Heart right ventricle (tissue), 16 donors: ENCODE measurements at regions not wholly inside any gene's neighbourhood (a gene's known extent, or its start where the extent isn't known, plus 50 kb on each side); places are given as distances from the start of the nearest gene placed in this dataset.
"Not testable (repeated sequence)": the region's sequence is repeated elsewhere in the genome, so short reads cannot be mapped to it uniquely, and the experiment has no call there.

Experiments used
- ATAC-seq, 8 donors: fragments of 200-7000 bp; cut with Tn5 transposase; one replicate each; pipeline ENCODE4 v1.9.1; 2020; ENCODE audit warnings: mild to moderate bottlenecking in 8 of 8, moderate library complexity in 8 of 8, moderate number of reproducible peaks in 1 of 8
- DNase-seq, 2 donors: peaks; one replicate each; pipeline ENCODE4 v3.0.0-alpha.2; 2020
- H3K27ac ChIP-seq, 10 donors: fragments of 200-600 bp; sonication (generic) in 2 of 10; one replicate each; pipeline versions ENCODE4 v1.5.0 to v1.8.0; 2020 to 2022; ENCODE audit warnings: mild to moderate bottlenecking in 3 of 10
- H3K27me3 ChIP-seq, 7 donors: fragments of 200-600 bp; one replicate each; pipeline ENCODE4 v1.8.0; 2021 to 2022; ENCODE audit warnings: mild to moderate bottlenecking in 2 of 7
- H3K36me3 ChIP-seq, 9 donors: fragments of 200-600 bp; sonication (generic) in 1 of 9; one replicate each; pipeline versions ENCODE4 v1.5.0 to v1.8.0; 2020 to 2022; ENCODE audit warnings: mild to moderate bottlenecking in 2 of 9
- H3K4me1 ChIP-seq, 9 donors: fragments of 200-600 bp; sonication (generic) in 1 of 9; one replicate each; pipeline versions ENCODE4 v1.5.0 to v1.8.0; 2020 to 2022; ENCODE audit warnings: mild to moderate bottlenecking in 4 of 9
- H3K4me3 ChIP-seq, 10 donors: fragments of 200-600 bp; sonication (generic) in 2 of 10; one replicate each; pipeline versions ENCODE4 v1.5.0 to v1.8.0; 2020 to 2022; ENCODE audit warnings: mild to moderate bottlenecking in 7 of 10, moderate library complexity in 2 of 10
- H3K9me3 ChIP-seq, 11 donors: fragments of 200-600 bp in 10 of 11; sonication (generic) in 2 of 11; one replicate each; pipeline versions ENCODE4 v1.5.0 to v1.8.0; 2013 to 2022; ENCODE audit warnings: mild to moderate bottlenecking in 2 of 11, control low read depth in 1 of 11, moderate library complexity in 1 of 11
- WGBS, 2 donors: extraction: QIAGEN DNeasy Blood & Tissue Kit; methylation state at CpG; one replicate each; pipeline ENCODE4 v1.1.7; 2013; ENCODE audit warnings: inconsistent platforms in 1 of 2; 5-methylcytosine and 5-hydroxymethylcytosine counted together
- intact Hi-C, 10 donors: fragments of 100-400 bp; cut with DNase I; formaldehyde crosslinking; loops; one replicate each; pipeline versions ENCODE4 v1.11.1 to v1.14.2; 2022
- TF ChIP-seq, protein P1 (sequence below), 9 donors: fragments of 200-600 bp; sonication (generic) in 2 of 9; IDR thresholded peaks; one replicate each; pipeline versions ENCODE4 v1.5.0 to v1.8.0; 2021 to 2022; ENCODE audit warnings: antibody characterized with exemption in 9 of 9, mild to moderate bottlenecking in 5 of 9, moderate library complexity in 1 of 9
- donor health status: Arrhythmogenic right ventricular cardiomyopathy.
- donor health status: ischemic (EF 13 %, LVEDD 7.1; RV severe dilation, severe dysfunction).
- donor health status: healthy with polysubstance abuse.
- donor health status: DM: no; HTN: yes; CAD: no.
- donor health status: DM: no; HTN: no; CAD: no.
- donor health status: ischemic (EF 25% LVEDD 6.9; RV normal size, moderate dysfunction).
- donor health status: ischemic (EF 25% LVEDD 5.7; RV mildly dilated, moderate dysfunction).
- donor health status: healthy.
- donor health status: DM: yes; HTN: yes; CAD: no.
- donor health status: Ischemic cardiomyopathy.
- donor health status: ischemic (EF 35%, LVEDD 5.7; RV mildly dilated, moderate dysfunction).
- donor health status: nonischemic (EF 11% LVEDD 7.7; RV severe dilation, severe dysfunction).
- donor health status: DM: yes; HTN: yes; CAD: no.
- donor health status: PGD.
- donor health status: ischemic (EF 29% LVEDD 5.4; RV normal size, mild dysfunction).
- donor health status: nonischemic (EF 23%, LVEDD 6.1; RV moderate dilation, normal function).

DNA sequence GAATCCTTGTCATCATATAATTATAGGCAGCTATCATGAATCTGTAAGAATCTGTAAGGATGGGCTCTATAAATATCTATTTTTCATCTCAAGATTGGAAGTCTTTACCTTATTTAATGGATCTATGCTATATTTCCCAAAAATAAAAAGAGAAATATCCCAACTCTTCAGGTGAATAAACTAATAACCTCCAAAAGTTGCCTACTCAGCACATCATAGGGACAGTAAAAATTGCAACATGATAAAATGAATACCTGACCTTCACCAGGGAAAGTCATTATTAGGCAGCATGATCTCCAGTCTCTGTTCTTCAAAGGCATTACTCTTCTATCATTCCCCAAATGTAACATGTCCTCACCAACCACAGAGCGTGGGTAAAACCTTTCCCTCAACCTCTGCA, 277.3 kb downstream of the RAB38 start:
- no peak overlapping the region for H3K4me3 ChIP-seq
- TF ChIP-seq, protein P1, sequence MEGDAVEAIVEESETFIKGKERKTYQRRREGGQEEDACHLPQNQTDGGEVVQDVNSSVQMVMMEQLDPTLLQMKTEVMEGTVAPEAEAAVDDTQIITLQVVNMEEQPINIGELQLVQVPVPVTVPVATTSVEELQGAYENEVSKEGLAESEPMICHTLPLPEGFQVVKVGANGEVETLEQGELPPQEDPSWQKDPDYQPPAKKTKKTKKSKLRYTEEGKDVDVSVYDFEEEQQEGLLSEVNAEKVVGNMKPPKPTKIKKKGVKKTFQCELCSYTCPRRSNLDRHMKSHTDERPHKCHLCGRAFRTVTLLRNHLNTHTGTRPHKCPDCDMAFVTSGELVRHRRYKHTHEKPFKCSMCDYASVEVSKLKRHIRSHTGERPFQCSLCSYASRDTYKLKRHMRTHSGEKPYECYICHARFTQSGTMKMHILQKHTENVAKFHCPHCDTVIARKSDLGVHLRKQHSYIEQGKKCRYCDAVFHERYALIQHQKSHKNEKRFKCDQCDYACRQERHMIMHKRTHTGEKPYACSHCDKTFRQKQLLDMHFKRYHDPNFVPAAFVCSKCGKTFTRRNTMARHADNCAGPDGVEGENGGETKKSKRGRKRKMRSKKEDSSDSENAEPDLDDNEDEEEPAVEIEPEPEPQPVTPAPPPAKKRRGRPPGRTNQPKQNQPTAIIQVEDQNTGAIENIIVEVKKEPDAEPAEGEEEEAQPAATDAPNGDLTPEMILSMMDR (IDR thresholded peaks at IDR 0.05): no peak
- intact Hi-C loops: no loop called here
- no peaks in the 10 kb centered on the region for H3K9me3 ChIP-seq
- H3K36me3 ChIP-seq: no peaks in the 10 kb centered on the region
- ATAC-seq (no peak), DNase-seq (no peak)
- no peak overlapping the region for H3K27ac ChIP-seq
- H3K27me3 ChIP-seq: peaks cover 0 to 6% (median 0%) of the 10 kb centered on the region in 7 donors
- no peaks in the 10 kb centered on the region for H3K4me1 ChIP-seq
- 82 to 83% methylated on average over 1 of the region's 1 CpG for WGBS, 2 donors

DNA sequence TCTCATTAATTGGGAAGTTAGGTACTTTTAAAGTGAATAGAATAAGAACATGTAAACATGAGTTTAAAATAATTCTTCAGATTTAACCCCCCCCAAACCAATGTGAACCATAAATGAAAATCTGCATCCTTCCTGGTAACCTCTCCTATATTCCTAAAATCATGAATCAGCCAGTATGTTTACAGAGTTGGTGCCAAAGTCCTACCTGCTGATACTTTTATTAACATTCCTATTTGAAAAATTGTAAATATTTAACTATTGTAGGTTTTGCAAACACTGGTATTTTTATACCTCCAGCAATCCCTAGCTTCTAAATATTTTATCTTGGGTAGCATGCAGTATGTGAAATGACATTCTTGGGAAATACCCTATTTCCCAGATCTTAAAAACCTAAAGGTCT, 278.2 kb downstream of the RAB38 start:
- ATAC-seq (no peak), DNase-seq (no peak)
- Histone ChIP-seq H3K9me3 (no peaks in the 10 kb centered on the region), H3K36me3 (no peaks in the 10 kb centered on the region), H3K4me1 (no peaks in the 10 kb centered on the region), H3K4me3 (no peak overlapping the region), H3K27ac (no peak overlapping the region), H3K27me3 (peaks cover 0 to 6% (median 0%) of the 10 kb centered on the region in 7 donors)
- TF ChIP-seq, protein P1 (IDR thresholded peaks at IDR 0.05): no peak
- intact Hi-C loops: no loop called here

DNA sequence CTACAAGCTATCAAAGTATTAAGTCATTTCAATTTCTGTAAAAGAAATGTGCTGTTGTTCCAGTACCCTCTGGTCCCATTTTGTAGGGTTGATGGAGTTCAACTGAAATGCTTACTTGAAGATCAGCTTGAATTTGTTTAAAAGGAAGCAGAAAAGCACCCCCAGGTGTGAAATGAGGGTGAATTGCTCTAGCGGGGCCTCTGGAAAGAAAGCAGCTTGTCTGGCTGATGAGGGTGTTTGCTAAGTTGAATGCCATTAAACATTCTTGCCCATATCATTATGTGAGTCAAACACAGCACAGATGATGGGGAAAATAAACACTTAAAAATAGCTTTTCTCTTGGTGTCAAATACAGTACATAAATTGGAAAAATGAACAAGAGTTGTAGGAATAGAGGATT, 280.3 kb downstream of the RAB38 start:
- Histone ChIP-seq H3K27ac (no peak overlapping the region), H3K4me3 (no peak overlapping the region), H3K36me3 (no peaks in the 10 kb centered on the region), H3K4me1 (no peaks in the 10 kb centered on the region), H3K9me3 (no peaks in the 10 kb centered on the region), H3K27me3 (peaks cover 0 to 6% (median 0%) of the 10 kb centered on the region in 7 donors)
- TF ChIP-seq, protein P1 (IDR thresholded peaks at IDR 0.05): no peak
- ATAC-seq (no peak), DNase-seq (no peak)
- intact Hi-C loops: no loop called here
- 66 to 67% methylated on average over 1 of the region's 1 CpG for WGBS, 2 donors

DNA sequence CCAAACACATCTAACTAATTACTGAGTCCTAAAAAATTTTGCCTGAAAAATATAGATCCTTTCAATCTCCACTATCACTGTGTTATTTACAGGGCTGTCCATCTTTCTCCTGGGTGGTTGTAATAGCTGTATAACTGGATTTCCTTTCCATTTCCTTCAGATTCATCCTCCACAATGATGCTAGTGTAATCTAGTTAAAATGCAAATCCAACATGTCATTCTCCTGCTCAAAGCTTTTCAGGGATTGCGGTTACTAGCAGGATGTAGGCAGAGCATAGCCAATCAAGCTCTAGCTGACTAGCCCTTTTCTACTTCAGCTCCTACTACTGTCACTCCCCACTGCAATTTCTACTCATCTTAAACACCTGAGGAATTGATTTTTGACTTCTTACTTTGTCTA, 283.0 kb downstream of the RAB38 start:
- peaks cover 0 to 6% (median 0%) of the 10 kb centered on the region in 7 donors for H3K27me3 ChIP-seq
- no peak overlapping the region for H3K27ac ChIP-seq
- WGBS, 2 donors: 70 to 89% methylated on average over 1 of the region's 1 CpG
- no peaks in the 10 kb centered on the region for H3K9me3 ChIP-seq
- intact Hi-C loops: no loop called here
- no peaks in the 10 kb centered on the region for H3K4me1 ChIP-seq
- ATAC-seq: no peak
- no peaks in the 10 kb centered on the region for H3K36me3 ChIP-seq
- DNase-seq: no peak
- H3K4me3 ChIP-seq: no peak overlapping the region
- TF ChIP-seq, protein P1 (IDR thresholded peaks at IDR 0.05): no peak

DNA sequence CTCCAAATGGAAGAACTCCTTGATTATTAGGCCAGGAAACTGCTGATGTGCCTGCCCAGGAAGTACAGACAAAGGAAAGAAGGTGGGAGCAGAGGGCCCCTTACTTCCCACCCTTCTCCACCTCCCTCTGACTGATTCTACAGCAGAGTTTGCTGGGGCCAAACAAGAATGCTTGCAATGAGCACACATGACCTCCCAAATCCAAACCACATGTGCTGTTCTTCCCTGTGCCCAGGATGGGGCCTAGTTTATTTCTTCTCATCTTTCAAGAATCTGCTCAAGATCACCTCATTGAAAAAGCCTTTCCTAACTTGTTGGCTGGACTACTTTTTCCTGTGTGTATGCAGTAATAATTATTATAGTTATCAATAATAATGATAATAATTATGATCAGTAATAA, 286.1 kb downstream of the RAB38 start:
- TF ChIP-seq, protein P1 (IDR thresholded peaks at IDR 0.05): no peak
- ATAC-seq (no peak), DNase-seq (no peak)
- H3K27me3 ChIP-seq: no peaks in the 10 kb centered on the region
- no peak overlapping the region for H3K27ac ChIP-seq
- H3K9me3 ChIP-seq: no peaks in the 10 kb centered on the region
- H3K4me1 ChIP-seq: no peaks in the 10 kb centered on the region
- no peak overlapping the region for H3K4me3 ChIP-seq
- intact Hi-C loops: no loop called here
- no peaks in the 10 kb centered on the region for H3K36me3 ChIP-seq

DNA sequence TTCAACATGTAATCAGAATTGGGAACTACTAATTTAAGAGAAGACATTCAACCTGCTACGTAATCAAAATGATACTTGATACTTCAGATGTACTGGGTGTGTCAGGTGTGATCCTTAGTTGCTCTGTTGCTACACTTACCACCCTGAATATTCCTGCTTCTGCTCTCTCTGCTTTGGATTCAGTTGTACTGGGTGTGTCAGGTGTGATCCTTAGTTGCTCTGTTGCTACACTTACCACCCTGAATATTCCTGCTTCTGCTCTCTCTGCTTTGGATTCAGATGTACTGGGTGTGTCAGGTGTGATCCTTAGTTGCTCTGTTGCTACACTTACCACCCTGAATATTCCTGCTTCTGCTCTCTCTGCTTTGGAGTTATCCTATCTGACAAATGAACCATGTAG, 290.2 kb downstream of the RAB38 start:
- WGBS, 2 donors: 92 to 94% methylated on average over 1 of the region's 1 CpG

More for the DNA sequence above, 290.2 kb downstream of the RAB38 start:
- H3K4me1 ChIP-seq, H3K9me3 ChIP-seq, H3K27ac ChIP-seq, H3K36me3 ChIP-seq, intact Hi-C loops, DNase-seq, H3K4me3 ChIP-seq, ATAC-seq, H3K27me3 ChIP-seq: not testable (repeated sequence)
